ENCODE measurements at regions not wholly inside any gene's neighbourhood (a gene's known extent, or its start where the extent isn't known, plus 50 kb on each side); places are given as distances from the start of the nearest gene placed in this dataset.
"Not testable (repeated sequence)": the region's sequence is repeated elsewhere in the genome, so short reads cannot be mapped to it uniquely, and the experiment has no call there.

DNA sequence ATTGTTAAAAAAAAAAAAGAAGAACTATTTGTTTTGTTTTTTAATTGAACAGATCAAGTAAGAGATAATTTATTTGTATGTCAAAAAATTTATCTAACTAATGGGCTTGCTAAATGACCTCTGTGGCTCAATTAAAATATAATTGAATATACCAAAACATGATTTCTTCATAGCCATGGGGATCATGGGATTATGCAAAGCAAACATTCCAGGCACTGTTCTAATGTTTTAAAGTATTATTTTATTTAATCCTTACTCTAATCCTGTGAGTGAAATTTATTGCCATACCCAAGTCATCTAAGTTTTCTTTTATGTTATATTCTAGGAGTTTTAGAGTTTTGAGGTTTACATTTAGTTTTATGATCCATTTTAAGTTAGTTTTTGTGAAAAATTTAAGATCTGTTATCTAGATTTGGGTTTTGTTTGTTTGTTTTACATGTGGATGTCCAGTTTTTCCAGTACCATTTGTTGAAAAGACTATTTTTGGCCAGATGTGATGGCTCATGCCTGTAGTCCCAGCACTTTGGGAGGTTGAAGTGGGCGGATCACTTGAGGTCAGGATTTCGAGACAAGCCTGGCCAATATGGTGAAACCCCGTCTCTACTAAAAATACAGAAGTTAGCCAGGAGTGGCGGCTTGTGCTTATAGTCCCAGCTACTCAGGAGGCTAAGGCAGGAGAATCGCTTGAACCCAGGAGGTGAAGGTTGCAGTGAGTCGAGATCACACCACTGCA, 52.3 kb upstream of the CNOT10 start:
- intact Hi-C loops (cut with micrococcal nuclease) = no loop called here
- no peak overlapping the region for H3K27ac Mint-ChIP-seq
- H3K9me3 Mint-ChIP-seq = no peaks in the 10 kb centered on the region
- H3K27me3 Mint-ChIP-seq = no peaks in the 10 kb centered on the region
- no peak overlapping the region for H3K4me3 Mint-ChIP-seq
- no peaks in the 10 kb centered on the region for H3K36me3 Mint-ChIP-seq (ENCODE audit: low read depth)
- H3K4me1 Mint-ChIP-seq (ENCODE audit: low read depth) = peaks cover 12% of the 10 kb centered on the region

- H3K27ac Mint-ChIP-seq = no peak overlapping the region
- intact Hi-C loops (cut with micrococcal nuclease) = no loop called here
- H3K27me3 Mint-ChIP-seq = no peaks in the 10 kb centered on the region
- peaks cover 12% of the 10 kb centered on the region for H3K4me1 Mint-ChIP-seq (ENCODE audit: low read depth)
- H3K9me3 Mint-ChIP-seq = no peaks in the 10 kb centered on the region
- H3K36me3 Mint-ChIP-seq (ENCODE audit: low read depth) = no peaks in the 10 kb centered on the region
- H3K4me3 Mint-ChIP-seq = no peak overlapping the region
Measured at GRCh38 chr3:32630266-32630665, 54.7 kb upstream of the CNOT10 start.

DNA sequence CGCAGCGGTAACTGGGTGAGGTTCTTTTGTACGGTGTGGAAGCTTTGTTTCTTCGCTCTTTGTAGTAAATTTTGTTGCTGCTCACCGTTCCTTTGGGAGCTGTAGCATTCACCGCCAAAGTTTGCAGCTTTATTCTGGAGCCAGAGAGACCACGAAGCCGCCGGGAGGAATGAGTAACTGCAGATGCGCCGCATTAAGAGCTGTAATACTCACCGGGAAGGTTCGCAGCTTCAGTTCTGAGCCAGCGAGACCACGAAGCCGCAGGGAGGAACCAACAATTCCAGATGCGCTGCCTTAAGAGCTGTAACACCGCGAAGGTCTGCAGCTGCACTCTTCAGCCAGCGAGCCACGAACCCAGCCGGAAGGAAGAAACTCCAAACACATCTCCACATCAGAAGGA, 56.0 kb upstream of the DYNC1LI1 start:
- no peak overlapping the region for H3K27ac Mint-ChIP-seq
- H3K27me3 Mint-ChIP-seq = no peaks in the 10 kb centered on the region
- intact Hi-C loops (cut with micrococcal nuclease) = no loop called here
- peaks cover 5% of the 10 kb centered on the region for H3K4me1 Mint-ChIP-seq (ENCODE audit: low read depth)
- no peaks in the 10 kb centered on the region for H3K36me3 Mint-ChIP-seq (ENCODE audit: low read depth)
- H3K9me3 Mint-ChIP-seq = no peaks in the 10 kb centered on the region
- H3K4me3 Mint-ChIP-seq = no peak overlapping the region

- intact Hi-C loops (cut with micrococcal nuclease); H3K36me3 Mint-ChIP-seq (ENCODE audit: low read depth); H3K27ac Mint-ChIP-seq; H3K4me1 Mint-ChIP-seq (ENCODE audit: low read depth); H3K27me3 Mint-ChIP-seq; H3K9me3 Mint-ChIP-seq: not testable (repeated sequence)
- peak overlapping the region; percentile 52 for H3K4me3 Mint-ChIP-seq
Measured at GRCh38 chr3:32625543-32626176, 55.0 kb upstream of the DYNC1LI1 start.

DNA sequence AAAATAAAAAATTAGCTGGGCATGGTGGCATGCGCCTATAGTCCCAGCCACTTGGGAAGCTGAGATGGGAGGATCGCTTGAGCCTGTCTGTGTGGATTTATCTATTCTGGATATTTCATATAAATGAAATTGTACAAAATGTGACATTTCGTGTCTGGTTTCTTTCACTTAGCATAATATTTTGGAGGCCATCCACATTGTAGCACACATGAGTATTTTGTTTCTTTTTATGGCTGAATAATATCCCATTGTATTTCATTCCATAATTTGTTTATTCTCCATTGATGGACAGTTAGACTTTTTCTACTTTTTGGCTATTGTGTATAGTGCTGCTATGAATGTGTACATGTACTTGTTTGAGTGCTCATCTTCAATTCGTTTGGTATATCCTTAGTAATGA, 52.9 kb upstream of the DYNC1LI1 start:
- intact Hi-C loops (cut with micrococcal nuclease) = no loop called here
- Mint-ChIP-seq H3K27ac (no peak overlapping the region), H3K9me3 (no peaks in the 10 kb centered on the region), H3K4me3 (no peak overlapping the region), H3K36me3 (ENCODE audit: low read depth) (no peaks in the 10 kb centered on the region), H3K4me1 (ENCODE audit: low read depth) (no peaks in the 10 kb centered on the region), H3K27me3 (no peaks in the 10 kb centered on the region)

DNA sequence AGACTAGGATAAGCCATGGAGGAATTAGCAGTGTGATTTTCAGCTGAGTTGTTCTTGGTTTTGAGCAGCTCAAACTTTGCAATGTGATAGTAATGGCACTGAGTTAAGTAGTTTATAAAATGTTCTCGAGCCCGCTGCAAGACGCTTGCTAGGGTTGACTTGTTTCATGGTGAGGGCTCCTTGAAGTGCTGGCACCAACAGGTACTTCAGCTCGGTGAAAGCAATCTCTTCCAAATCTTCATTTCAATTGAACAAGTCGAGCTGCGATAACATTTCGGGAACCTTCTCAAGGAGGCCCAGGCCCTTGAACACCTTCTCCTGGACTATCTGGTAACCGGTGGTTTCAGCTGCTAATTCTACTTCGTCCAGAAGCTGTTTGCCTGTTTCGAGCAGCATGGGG, 50.8 kb upstream of the DYNC1LI1 start:
- Mint-ChIP-seq H3K36me3 (ENCODE audit: low read depth) (no peaks in the 10 kb centered on the region), H3K27ac (no peak overlapping the region), H3K4me3 (no peak overlapping the region), H3K4me1 (ENCODE audit: low read depth) (no peaks in the 10 kb centered on the region), H3K27me3 (no peaks in the 10 kb centered on the region), H3K9me3 (no peaks in the 10 kb centered on the region)
- intact Hi-C loops (cut with micrococcal nuclease) = no loop called here

DNA sequence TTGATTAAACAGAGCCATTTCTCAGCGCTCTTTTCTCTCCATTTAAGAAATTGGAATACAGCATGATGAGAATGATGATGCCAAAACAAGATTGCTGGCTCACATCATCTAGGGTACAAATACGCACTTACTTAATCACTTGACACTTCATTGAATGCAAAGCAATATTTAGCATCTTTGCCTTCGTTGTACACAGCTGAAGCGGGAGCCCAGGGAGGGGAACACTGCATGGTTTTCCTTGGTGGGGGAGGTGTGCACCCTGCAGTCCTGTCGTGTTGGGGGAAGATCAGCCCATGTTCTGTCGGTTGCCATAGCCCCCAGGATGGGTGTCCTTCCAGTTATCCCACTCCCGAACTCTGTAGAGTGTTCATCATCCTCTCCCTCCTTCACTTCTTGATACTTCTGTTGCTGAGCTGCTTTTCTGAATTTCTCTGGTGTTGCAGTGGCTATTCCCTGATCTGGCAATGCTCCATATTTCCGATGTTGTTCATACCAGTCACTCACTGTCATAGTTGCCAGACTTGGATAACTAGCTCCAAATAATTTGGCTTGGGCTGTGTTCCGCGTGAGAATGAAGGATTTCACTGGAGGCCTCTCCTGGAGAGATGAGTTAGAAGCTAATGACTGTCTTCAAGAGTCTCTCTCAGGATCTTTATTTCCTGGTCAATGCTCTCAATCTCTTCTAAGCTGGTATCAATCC, 50.1 kb upstream of the DYNC1LI1 start:
- H3K27ac Mint-ChIP-seq = no peak overlapping the region
- no peaks in the 10 kb centered on the region for H3K9me3 Mint-ChIP-seq
- no peak overlapping the region for H3K4me3 Mint-ChIP-seq
- intact Hi-C loops (cut with micrococcal nuclease) = no loop called here
- no peaks in the 10 kb centered on the region for H3K4me1 Mint-ChIP-seq (ENCODE audit: low read depth)
- H3K36me3 Mint-ChIP-seq (ENCODE audit: low read depth) = no peaks in the 10 kb centered on the region
- no peaks in the 10 kb centered on the region for H3K27me3 Mint-ChIP-seq

Data from dendritic cell treated with granulocyte-macrophage colony-stimulating factor and Interleukin-4, amounts not matched to agents 40 ng/mL and 50 ng/mL, for 4 days (primary cell).